ENCODE measurements at regions not wholly inside any gene's neighbourhood (a gene's known extent, or its start where the extent isn't known, plus 50 kb on each side); places are given as distances from the start of the nearest gene placed in this dataset.

- no peak overlapping the region for H3K9ac ChIP-seq (ENCODE audit: low read depth, low read length)
- no peak overlapping the region for H3K4me3 ChIP-seq (ENCODE audit: low read depth, low read length)
- no peak overlapping the region for H3K27ac ChIP-seq (ENCODE audit: low read depth, low read length)
Observed at GRCh38 chr6:91852252-91852651, 1265.4 kb upstream of the MAP3K7 start.

GRCh38 chr6:91834813-91835212 is 1247.9 kb upstream of the MAP3K7 start:
- H3K27ac ChIP-seq (ENCODE audit: low read depth, low read length): no peak overlapping the region
- H3K36me3 ChIP-seq (ENCODE audit: control insufficient read depth, insufficient read depth, low read length): no peaks in the 10 kb centered on the region
- H3K9me3 ChIP-seq (ENCODE audit: control insufficient read depth, insufficient read depth, low read length): no peaks in the 10 kb centered on the region
- no peak overlapping the region for H3K9ac ChIP-seq (ENCODE audit: low read depth, low read length)
- no peaks in the 10 kb centered on the region for H3K27me3 ChIP-seq (ENCODE audit: control insufficient read depth, insufficient read depth, low read length)
- no peaks in the 10 kb centered on the region; the same call in 1 of the 2 replicates for H3K4me1 ChIP-seq (ENCODE audit: control insufficient read depth, insufficient read depth, low read length)
- H3K4me3 ChIP-seq (ENCODE audit: low read depth, low read length): no peak overlapping the region

More at GRCh38 chr6:91852252-91852651, 1265.4 kb upstream of the MAP3K7 start:
- no peaks in the 10 kb centered on the region for H3K36me3 ChIP-seq (ENCODE audit: control insufficient read depth, insufficient read depth, low read length)
- H3K9me3 ChIP-seq (ENCODE audit: control insufficient read depth, insufficient read depth, low read length): no peaks in the 10 kb centered on the region
- no peaks in the 10 kb centered on the region for H3K4me1 ChIP-seq (ENCODE audit: control insufficient read depth, insufficient read depth, low read length)
- no peaks in the 10 kb centered on the region for H3K27me3 ChIP-seq (ENCODE audit: control insufficient read depth, insufficient read depth, low read length)

- no peak overlapping the region for H3K9ac ChIP-seq (ENCODE audit: low read depth, low read length)
- H3K4me1 ChIP-seq (ENCODE audit: control insufficient read depth, insufficient read depth, low read length): no peaks in the 10 kb centered on the region
- H3K27me3 ChIP-seq (ENCODE audit: control insufficient read depth, insufficient read depth, low read length): no peaks in the 10 kb centered on the region
- H3K4me3 ChIP-seq (ENCODE audit: low read depth, low read length): no peak overlapping the region
- no peaks in the 10 kb centered on the region for H3K9me3 ChIP-seq (ENCODE audit: control insufficient read depth, insufficient read depth, low read length)
- no peak overlapping the region for H3K27ac ChIP-seq (ENCODE audit: low read depth, low read length)
- no peaks in the 10 kb centered on the region for H3K36me3 ChIP-seq (ENCODE audit: control insufficient read depth, insufficient read depth, low read length)
Observed at GRCh38 chr6:91827151-91827550, 1240.3 kb upstream of the MAP3K7 start.

- Histone ChIP-seq H3K27ac (ENCODE audit: low read depth, low read length) (no peak overlapping the region), H3K27me3 (ENCODE audit: control insufficient read depth, insufficient read depth, low read length) (no peaks in the 10 kb centered on the region), H3K4me1 (ENCODE audit: control insufficient read depth, insufficient read depth, low read length) (no peaks in the 10 kb centered on the region), H3K36me3 (ENCODE audit: control insufficient read depth, insufficient read depth, low read length) (no peaks in the 10 kb centered on the region), H3K9me3 (ENCODE audit: control insufficient read depth, insufficient read depth, low read length) (no peaks in the 10 kb centered on the region), H3K9ac (ENCODE audit: low read depth, low read length) (no peak overlapping the region), H3K4me3 (ENCODE audit: low read depth, low read length) (no peak overlapping the region)
Observed at GRCh38 chr6:91826128-91826527, 1239.3 kb upstream of the MAP3K7 start.

GRCh38 chr6:91824331-91824730 is 1237.5 kb upstream of the MAP3K7 start:
- no peaks in the 10 kb centered on the region for H3K36me3 ChIP-seq (ENCODE audit: control insufficient read depth, insufficient read depth, low read length)
- H3K9ac ChIP-seq (ENCODE audit: low read depth, low read length): no peak overlapping the region
- no peak overlapping the region for H3K4me3 ChIP-seq (ENCODE audit: low read depth, low read length)
- H3K27ac ChIP-seq (ENCODE audit: low read depth, low read length): no peak overlapping the region
- no peaks in the 10 kb centered on the region for H3K4me1 ChIP-seq (ENCODE audit: control insufficient read depth, insufficient read depth, low read length)
- H3K9me3 ChIP-seq (ENCODE audit: control insufficient read depth, insufficient read depth, low read length): no peaks in the 10 kb centered on the region
- H3K27me3 ChIP-seq (ENCODE audit: control insufficient read depth, insufficient read depth, low read length): no peaks in the 10 kb centered on the region

GRCh38 chr6:91822581-91822980 is 1235.7 kb upstream of the MAP3K7 start:
- H3K9me3 ChIP-seq (ENCODE audit: control insufficient read depth, insufficient read depth, low read length): no peaks in the 10 kb centered on the region
- no peaks in the 10 kb centered on the region for H3K27me3 ChIP-seq (ENCODE audit: control insufficient read depth, insufficient read depth, low read length)

GRCh38 chr6:91816335-91816734 is 1229.5 kb upstream of the MAP3K7 start:
- H3K4me3 ChIP-seq (ENCODE audit: low read depth, low read length): no peak overlapping the region
- H3K9ac ChIP-seq (ENCODE audit: low read depth, low read length): no peak overlapping the region
- H3K27ac ChIP-seq (ENCODE audit: low read depth, low read length): no peak overlapping the region
- no peaks in the 10 kb centered on the region for H3K9me3 ChIP-seq (ENCODE audit: control insufficient read depth, insufficient read depth, low read length)
- no peaks in the 10 kb centered on the region for H3K4me1 ChIP-seq (ENCODE audit: control insufficient read depth, insufficient read depth, low read length)
- no peaks in the 10 kb centered on the region for H3K27me3 ChIP-seq (ENCODE audit: control insufficient read depth, insufficient read depth, low read length)
- H3K36me3 ChIP-seq (ENCODE audit: control insufficient read depth, insufficient read depth, low read length): no peaks in the 10 kb centered on the region

More at GRCh38 chr6:91822581-91822980, 1235.7 kb upstream of the MAP3K7 start:
- H3K27ac ChIP-seq (ENCODE audit: low read depth, low read length): no peak overlapping the region
- H3K36me3 ChIP-seq (ENCODE audit: control insufficient read depth, insufficient read depth, low read length): no peaks in the 10 kb centered on the region
- no peak overlapping the region for H3K9ac ChIP-seq (ENCODE audit: low read depth, low read length)
- no peaks in the 10 kb centered on the region for H3K4me1 ChIP-seq (ENCODE audit: control insufficient read depth, insufficient read depth, low read length)
- no peak overlapping the region for H3K4me3 ChIP-seq (ENCODE audit: low read depth, low read length)

GRCh38 chr6:91813641-91814040 is 1226.8 kb upstream of the MAP3K7 start:
- no peaks in the 10 kb centered on the region for H3K9me3 ChIP-seq (ENCODE audit: control insufficient read depth, insufficient read depth, low read length)
- H3K36me3 ChIP-seq (ENCODE audit: control insufficient read depth, insufficient read depth, low read length): no peaks in the 10 kb centered on the region
- H3K27ac ChIP-seq (ENCODE audit: low read depth, low read length): no peak overlapping the region
- no peak overlapping the region for H3K4me3 ChIP-seq (ENCODE audit: low read depth, low read length)
- H3K4me1 ChIP-seq (ENCODE audit: control insufficient read depth, insufficient read depth, low read length): peaks cover 7% of the 10 kb centered on the region; the same call in 1 of the 2 replicates
- H3K27me3 ChIP-seq (ENCODE audit: control insufficient read depth, insufficient read depth, low read length): no peaks in the 10 kb centered on the region
- H3K9ac ChIP-seq (ENCODE audit: low read depth, low read length): no peak overlapping the region

- Histone ChIP-seq H3K27ac (ENCODE audit: low read depth, low read length) (no peak overlapping the region), H3K4me3 (ENCODE audit: low read depth, low read length) (no peak overlapping the region), H3K9ac (ENCODE audit: low read depth, low read length) (no peak overlapping the region), H3K27me3 (ENCODE audit: control insufficient read depth, insufficient read depth, low read length) (no peaks in the 10 kb centered on the region), H3K9me3 (ENCODE audit: control insufficient read depth, insufficient read depth, low read length) (no peaks in the 10 kb centered on the region), H3K36me3 (ENCODE audit: control insufficient read depth, insufficient read depth, low read length) (no peaks in the 10 kb centered on the region), H3K4me1 (ENCODE audit: control insufficient read depth, insufficient read depth, low read length) (peaks cover 11% of the 10 kb centered on the region; the same call in 1 of the 2 replicates)
Observed at GRCh38 chr6:91812596-91813274, 1225.9 kb upstream of the MAP3K7 start.

- Histone ChIP-seq H3K4me3 (ENCODE audit: low read depth, low read length) (no peak overlapping the region), H3K27ac (ENCODE audit: low read depth, low read length) (no peak overlapping the region), H3K4me1 (ENCODE audit: control insufficient read depth, insufficient read depth, low read length) (peaks cover 12% of the 10 kb centered on the region), H3K9ac (ENCODE audit: low read depth, low read length) (no peak overlapping the region), H3K36me3 (ENCODE audit: control insufficient read depth, insufficient read depth, low read length) (no peaks in the 10 kb centered on the region), H3K9me3 (ENCODE audit: control insufficient read depth, insufficient read depth, low read length) (no peaks in the 10 kb centered on the region), H3K27me3 (ENCODE audit: control insufficient read depth, insufficient read depth, low read length) (no peaks in the 10 kb centered on the region)
Observed at GRCh38 chr6:91804981-91805380, 1218.1 kb upstream of the MAP3K7 start.

GRCh38 chr6:91802431-91802830 is 1215.6 kb upstream of the MAP3K7 start:
- Histone ChIP-seq H3K36me3 (ENCODE audit: control insufficient read depth, insufficient read depth, low read length) (no peaks in the 10 kb centered on the region), H3K27ac (ENCODE audit: low read depth, low read length) (no peak overlapping the region), H3K9me3 (ENCODE audit: control insufficient read depth, insufficient read depth, low read length) (no peaks in the 10 kb centered on the region), H3K4me1 (ENCODE audit: control insufficient read depth, insufficient read depth, low read length) (peaks cover 6% of the 10 kb centered on the region), H3K4me3 (ENCODE audit: low read depth, low read length) (no peak overlapping the region), H3K9ac (ENCODE audit: low read depth, low read length) (no peak overlapping the region), H3K27me3 (ENCODE audit: control insufficient read depth, insufficient read depth, low read length) (no peaks in the 10 kb centered on the region)

Data from HUES48 (cell line).